HepG2 (cell line): ENCODE measurements at regions not wholly inside any gene's neighbourhood (a gene's known extent, or its start where the extent isn't known, plus 50 kb on each side); places are given as distances from the start of the nearest gene placed in this dataset.

ENCODE experiments used
- AGO1 ChIP-seq: fragments of 200-400 bp; formaldehyde crosslinking; IDR thresholded peaks from 2 replicates; pipeline ENCODE4 v1.6.1; 2017; ENCODE audit warnings: mild to moderate bottlenecking, low read depth, low read length, moderate library complexity; ENCODE audit not compliant: poor library complexity, severe bottlenecking
- FOXP1 ChIP-seq, 2 experiments: fragments of 450-650 bp in 1 of 2; IDR thresholded peaks; 2 replicates each; pipeline ENCODE4 v1.6.1; 2017 to 2018; ENCODE audit warnings: antibody characterized with exemption in 1 of 2
- KLF16 ChIP-seq, 2 experiments: sonication (generic) in 1 of 2; formaldehyde crosslinking in 1 of 2; IDR thresholded peaks; 2 replicates each; pipeline versions ENCODE4 v1.6.1 to v1.8.0; 2016 to 2023; ENCODE audit warnings: missing genetic modification reagents in 2 of 2, missing compliant biosample characterization in 1 of 2
- MEIS1 ChIP-seq: sonication (generic); formaldehyde crosslinking; IDR thresholded peaks from 2 replicates; pipeline ENCODE4 v1.9.0; 2021; ENCODE audit warnings: mild to moderate bottlenecking, missing genetic modification reagents, moderate library complexity, borderline replicate concordance
- MLLT10 ChIP-seq: sonication (generic); formaldehyde crosslinking; IDR thresholded peaks from 2 replicates; pipeline ENCODE4 v1.4.0; 2020; ENCODE audit warnings: missing genetic modification reagents
- PAXIP1 ChIP-seq: sonication (generic); formaldehyde crosslinking; conservative IDR thresholded peaks from 2 replicates; pipeline ENCODE4 v1.4.0; 2020; ENCODE audit warnings: mild to moderate bottlenecking, missing genetic modification reagents, moderate library complexity
- PRDM10 ChIP-seq: sonication (generic); formaldehyde crosslinking; IDR thresholded peaks from 2 replicates; pipeline ENCODE4 v1.4.0; 2020; ENCODE audit warnings: low read depth, missing genetic modification reagents
- SMARCE1 ChIP-seq: fragments of 450-650 bp; IDR thresholded peaks from 2 replicates; pipeline ENCODE4 v1.6.1; 2017; ENCODE audit warnings: borderline replicate concordance
- SOX6 ChIP-seq, 2 experiments: fragments of 450-650 bp in 1 of 2; sonication (generic) in 1 of 2; formaldehyde crosslinking in 1 of 2; IDR thresholded peaks; 2 replicates each; pipeline versions ENCODE4 v1.4.0 to v1.6.1; 2017 to 2020; ENCODE audit warnings: antibody characterized with exemption in 1 of 2, mild to moderate bottlenecking in 1 of 2, missing genetic modification reagents in 1 of 2
- ZNF280D ChIP-seq: sonication (generic); formaldehyde crosslinking; IDR thresholded peaks from 2 replicates; pipeline ENCODE4 v1.5.1; 2020; ENCODE audit warnings: mild to moderate bottlenecking, missing genetic modification reagents
- ZNF329 ChIP-seq: sonication (generic); formaldehyde crosslinking; IDR thresholded peaks from 2 replicates; pipeline ENCODE4 v1.9.0; 2021; ENCODE audit warnings: low read depth, mild to moderate bottlenecking, missing genetic modification reagents
- ZNF33A ChIP-seq: sonication (generic); formaldehyde crosslinking; IDR thresholded peaks from 2 replicates; pipeline ENCODE4 v1.5.1; 2020; ENCODE audit warnings: missing genetic modification reagents, mild to moderate bottlenecking, moderate library complexity, borderline replicate concordance
- ZNF687 ChIP-seq: sonication (generic); formaldehyde crosslinking; IDR thresholded peaks from 2 replicates; pipeline ENCODE4 v1.5.1; 2020; ENCODE audit warnings: mild to moderate bottlenecking, missing genetic modification reagents, moderate library complexity

- TF ChIP-seq ZNF687 (CRISPR knock-in tag) = no peak
- TF ChIP-seq KLF16 (CRISPR knock-in tag; IDR thresholded peaks at IDR 0.05) = peak in 1 of 2 experiments; percentile 86; a peak in 1 of 4 replicates
- no peak for TF ChIP-seq ZNF33A (CRISPR knock-in tag)
- TF ChIP-seq AGO1 = no peak
- peak; percentile 70; the same call in 1 of the 2 replicates for TF ChIP-seq FOXP1 (IDR thresholded peaks at IDR 0.05)
- peak; percentile 97 for TF ChIP-seq FOXP1 (CRISPR knock-in tag; IDR thresholded peaks at IDR 0.05)
- no peak for TF ChIP-seq ZNF329 (CRISPR knock-in tag)
- 0 out of 2 replicates have a peak, but pooled peaks have one; percentile 43 for TF ChIP-seq PRDM10 (CRISPR knock-in tag)
- TF ChIP-seq SMARCE1 = no peak
- no peak for TF ChIP-seq MLLT10
- TF ChIP-seq MEIS1 (CRISPR knock-in tag) = peak; percentile 60; the same call in 1 of the 2 replicates
- no peak for TF ChIP-seq SOX6 (IDR thresholded peaks at IDR 0.05)
- TF ChIP-seq SOX6 (CRISPR knock-in tag; IDR thresholded peaks at IDR 0.05) = peak; percentile 87
- TF ChIP-seq ZNF280D (CRISPR knock-in tag) = no peak
- TF ChIP-seq PAXIP1 (CRISPR knock-in tag) = peak; percentile 97
These were observed 74.7 kb downstream of the BTG1 start (continued) for GRCh38 chr12:92070864-92071445.
